ENCODE measurements at regions not wholly inside any gene's neighbourhood (a gene's known extent, or its start where the extent isn't known, plus 50 kb on each side); places are given as distances from the start of the nearest gene placed in this dataset.

- intact Hi-C loops (cut with DNase I), result no loop called here
- no peak overlapping the region for H3K9ac ChIP-seq (ENCODE audit: low read depth in 2 of 2, low read length in 2 of 2)
- H3K27ac ChIP-seq, result no peak overlapping the region
- no peak for TF ChIP-seq CTCF (IDR thresholded peaks at IDR 0.05)
- H3K36me3 ChIP-seq, result no peaks in the 10 kb centered on the region
- no peaks in the 10 kb centered on the region for H3K4me1 ChIP-seq
- H3K4me3 ChIP-seq, result no peak overlapping the region
- no peaks in the 10 kb centered on the region for H3K27me3 ChIP-seq
- no peak for DNase-seq
- H3K9me3 ChIP-seq, result no peaks in the 10 kb centered on the region
These were observed 302.3 kb upstream of the FANCL start for GRCh38 chr2:58543442-58543841.

DNA sequence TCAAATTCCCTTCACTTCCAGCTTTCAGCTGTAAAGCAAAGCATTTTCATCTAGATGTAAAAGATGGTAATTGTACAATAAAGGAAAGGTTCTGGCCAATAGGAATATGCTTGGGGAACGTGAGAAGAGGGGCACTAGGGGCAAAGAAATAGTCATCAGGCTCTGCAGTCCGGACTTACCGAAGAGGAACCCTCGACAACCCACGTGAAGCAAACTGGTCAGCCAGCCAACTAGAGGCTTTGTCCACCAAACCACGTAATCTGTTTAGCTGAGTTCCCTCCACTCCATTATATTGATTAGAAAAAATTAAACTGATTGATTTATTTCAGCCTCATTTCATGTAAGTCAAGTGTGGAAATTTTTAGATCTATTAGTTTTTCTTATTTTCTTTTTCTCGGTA is 300.4 kb upstream of the FANCL start:
- H3K4me1 ChIP-seq, result no peaks in the 10 kb centered on the region
- no peak overlapping the region for H3K9ac ChIP-seq (ENCODE audit: low read depth in 2 of 2, low read length in 2 of 2)
- no peak for TF ChIP-seq CTCF (IDR thresholded peaks at IDR 0.05)
- no peak for DNase-seq
- H3K4me3 ChIP-seq, result no peak overlapping the region
- intact Hi-C loops (cut with DNase I), result no loop called here
- no peaks in the 10 kb centered on the region for H3K27me3 ChIP-seq
- H3K36me3 ChIP-seq, result no peaks in the 10 kb centered on the region
- no peaks in the 10 kb centered on the region for H3K9me3 ChIP-seq
- H3K27ac ChIP-seq, result no peak overlapping the region

GRCh38 chr2:58540681-58541080 is 299.6 kb upstream of the FANCL start:
- no peak for TF ChIP-seq CTCF (IDR thresholded peaks at IDR 0.05)
- no peak overlapping the region for H3K9ac ChIP-seq (ENCODE audit: low read depth in 2 of 2, low read length in 2 of 2)
- H3K9me3 ChIP-seq, result no peaks in the 10 kb centered on the region
- H3K4me3 ChIP-seq, result no peak overlapping the region
- no peaks in the 10 kb centered on the region for H3K4me1 ChIP-seq
- DNase-seq, result no peak
- no peaks in the 10 kb centered on the region for H3K27me3 ChIP-seq
- H3K27ac ChIP-seq, result no peak overlapping the region
- no peaks in the 10 kb centered on the region for H3K36me3 ChIP-seq
- intact Hi-C loops (cut with DNase I), result no loop called here

DNA sequence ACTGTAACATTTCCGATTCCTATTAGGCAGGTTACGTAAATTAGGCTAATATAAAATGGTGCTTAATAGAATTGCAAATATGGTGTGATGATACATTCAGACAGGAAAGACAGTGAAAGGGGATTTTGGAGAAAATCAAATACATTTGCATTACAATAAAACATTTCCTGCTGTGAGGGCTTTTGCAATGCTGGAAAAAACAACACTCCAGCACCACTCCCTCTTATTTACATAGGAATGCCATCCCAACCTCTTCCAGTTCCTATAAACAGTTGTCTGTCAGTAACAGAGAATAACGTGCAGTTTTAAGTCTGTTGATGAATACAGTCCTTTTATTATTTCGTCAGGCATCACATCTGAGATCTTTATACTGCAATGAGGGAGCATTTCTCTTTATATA is 298.8 kb upstream of the FANCL start:
- no peak overlapping the region for H3K27ac ChIP-seq
- DNase-seq, result no peak
- TF ChIP-seq CTCF (IDR thresholded peaks at IDR 0.05), result no peak
- intact Hi-C loops (cut with DNase I), result no loop called here
- H3K36me3 ChIP-seq, result no peaks in the 10 kb centered on the region
- H3K27me3 ChIP-seq, result no peaks in the 10 kb centered on the region
- H3K9me3 ChIP-seq, result no peaks in the 10 kb centered on the region
- H3K4me3 ChIP-seq, result no peak overlapping the region
- H3K4me1 ChIP-seq, result no peaks in the 10 kb centered on the region
- no peak overlapping the region for H3K9ac ChIP-seq (ENCODE audit: low read depth in 2 of 2, low read length in 2 of 2)

DNA sequence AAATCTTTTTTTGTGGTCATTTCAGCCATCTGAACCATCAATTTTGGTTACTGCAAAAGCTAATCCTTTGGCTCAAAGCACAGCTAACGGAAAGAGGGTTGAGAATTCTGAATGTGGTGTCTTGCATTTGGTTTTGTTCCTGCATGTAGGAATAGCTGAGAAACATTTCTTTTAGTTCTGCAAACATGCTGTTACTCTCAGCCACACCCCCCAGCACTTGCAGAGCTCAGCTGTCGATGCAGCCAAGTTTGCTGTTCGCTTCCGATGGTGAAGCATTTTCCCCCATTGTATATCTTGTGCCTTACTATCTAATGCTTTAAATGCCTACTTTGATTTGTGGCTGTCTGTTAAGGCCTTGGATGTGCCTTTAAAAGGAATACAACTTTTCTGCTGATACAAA is 294.9 kb upstream of the FANCL start:
- TF ChIP-seq CTCF (IDR thresholded peaks at IDR 0.05), result no peak
- H3K9ac ChIP-seq (ENCODE audit: low read depth in 2 of 2, low read length in 2 of 2), result no peak overlapping the region
- H3K36me3 ChIP-seq, result no peaks in the 10 kb centered on the region
- H3K27me3 ChIP-seq, result no peaks in the 10 kb centered on the region
- no peaks in the 10 kb centered on the region for H3K9me3 ChIP-seq
- intact Hi-C loops (cut with DNase I), result no loop called here
- H3K4me1 ChIP-seq, result no peaks in the 10 kb centered on the region
- DNase-seq, result no peak
- H3K27ac ChIP-seq, result no peak overlapping the region
- no peak overlapping the region for H3K4me3 ChIP-seq

- H3K4me1 ChIP-seq, result no peaks in the 10 kb centered on the region
- H3K36me3 ChIP-seq, result no peaks in the 10 kb centered on the region
- DNase-seq, result no peak
- H3K9ac ChIP-seq (ENCODE audit: low read depth in 2 of 2, low read length in 2 of 2), result no peak overlapping the region
- intact Hi-C loops (cut with DNase I), result no loop called here
- TF ChIP-seq CTCF (IDR thresholded peaks at IDR 0.05), result no peak
- no peaks in the 10 kb centered on the region for H3K27me3 ChIP-seq
- H3K4me3 ChIP-seq, result no peak overlapping the region
- H3K27ac ChIP-seq, result no peak overlapping the region
- no peaks in the 10 kb centered on the region for H3K9me3 ChIP-seq
These were observed 294.1 kb upstream of the FANCL start for GRCh38 chr2:58535182-58535581.
